GM21723 (cell line): ENCODE measurements at regions not wholly inside any gene's neighbourhood (a gene's known extent, or its start where the extent isn't known, plus 50 kb on each side); places are given as distances from the start of the nearest gene placed in this dataset.

Experiments used
- ATAC-seq: cut with Tn5 transposase; IDR thresholded peaks from one replicate; pipeline ENCODE4 v1.9.1; 2021; ENCODE audit warnings: mild to moderate bottlenecking, moderate library complexity; ENCODE audit not compliant: unreplicated experiment

DNA sequence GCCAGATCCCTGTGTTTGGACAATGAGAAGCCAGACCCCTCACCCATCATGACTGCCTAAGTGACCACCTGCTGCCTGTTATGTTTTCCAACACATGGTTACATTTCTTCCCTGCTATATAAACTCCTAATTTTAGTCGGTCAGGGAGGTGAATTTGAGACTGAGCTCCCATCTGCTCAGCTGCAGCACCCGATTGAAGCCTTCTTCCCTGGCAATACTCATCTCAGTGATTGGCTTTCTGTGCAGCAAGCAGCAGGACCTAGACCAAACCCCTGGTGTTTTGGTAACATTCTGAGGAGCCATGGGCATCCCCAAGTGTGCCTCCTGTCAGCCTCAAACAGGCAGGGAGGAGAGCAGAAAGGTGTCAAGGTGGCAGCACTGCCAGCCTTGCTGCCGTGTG lies 141.2 kb downstream of the CD8B2 start:
- no peak for ATAC-seq

DNA sequence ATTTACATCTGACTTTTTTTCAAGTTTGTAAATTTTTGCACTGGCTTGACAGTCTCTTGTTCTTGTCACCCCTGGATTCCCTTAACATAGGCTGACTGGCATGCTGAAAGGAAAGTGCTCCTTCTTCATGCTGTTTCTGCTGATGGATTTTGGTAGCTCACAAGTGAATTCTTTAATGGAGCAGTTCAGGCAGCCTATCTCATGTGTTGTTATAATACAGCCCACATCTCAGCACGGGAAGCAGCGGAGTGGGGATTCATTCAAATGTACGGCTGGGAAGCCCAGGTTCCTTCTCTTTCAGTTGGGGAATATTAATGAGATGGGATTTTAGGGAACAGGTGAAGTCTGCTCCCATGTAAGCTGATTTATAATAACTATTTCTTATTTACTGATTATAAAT lies 142.8 kb downstream of the CD8B2 start:
- no peak for ATAC-seq

DNA sequence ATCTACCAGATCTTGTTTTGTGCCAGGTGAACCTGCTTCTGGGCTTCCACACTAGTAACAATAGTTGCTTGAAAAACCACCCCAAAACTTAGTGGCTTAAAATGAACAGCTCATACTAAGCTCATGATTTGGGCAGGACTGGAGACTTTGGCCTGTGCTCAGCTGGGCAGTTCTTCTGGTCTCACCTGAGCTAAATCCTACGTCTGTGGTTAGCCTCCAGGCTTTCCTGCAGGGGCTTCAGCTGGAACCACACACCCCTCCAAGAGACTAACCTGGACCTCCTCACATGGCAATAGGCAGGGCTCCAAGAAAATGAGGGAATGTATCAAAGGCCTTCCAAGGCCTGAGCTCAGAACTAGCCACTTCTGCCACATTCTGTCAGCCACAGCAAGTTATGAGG lies 144.1 kb downstream of the CD8B2 start:
- no peak for ATAC-seq

DNA sequence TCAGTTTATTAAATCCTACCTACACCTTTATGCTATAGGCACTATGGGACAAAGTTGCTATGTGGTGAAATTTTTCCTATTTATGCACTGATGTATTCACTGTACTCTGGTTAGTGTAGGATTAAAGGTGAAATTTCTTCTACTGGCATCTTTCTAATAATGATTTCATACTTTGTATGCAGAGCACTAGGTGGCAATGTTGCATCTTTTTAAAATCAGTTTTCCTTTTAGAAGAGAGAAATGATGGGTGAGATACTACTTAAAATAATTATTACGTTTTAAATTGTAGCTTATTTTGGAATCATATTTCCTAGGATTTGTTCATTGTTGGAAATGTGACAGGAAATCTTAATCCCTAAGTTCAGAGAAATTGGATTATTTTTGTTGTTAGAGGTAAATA lies 150.9 kb downstream of the CD8B2 start:
- no peak for ATAC-seq

DNA sequence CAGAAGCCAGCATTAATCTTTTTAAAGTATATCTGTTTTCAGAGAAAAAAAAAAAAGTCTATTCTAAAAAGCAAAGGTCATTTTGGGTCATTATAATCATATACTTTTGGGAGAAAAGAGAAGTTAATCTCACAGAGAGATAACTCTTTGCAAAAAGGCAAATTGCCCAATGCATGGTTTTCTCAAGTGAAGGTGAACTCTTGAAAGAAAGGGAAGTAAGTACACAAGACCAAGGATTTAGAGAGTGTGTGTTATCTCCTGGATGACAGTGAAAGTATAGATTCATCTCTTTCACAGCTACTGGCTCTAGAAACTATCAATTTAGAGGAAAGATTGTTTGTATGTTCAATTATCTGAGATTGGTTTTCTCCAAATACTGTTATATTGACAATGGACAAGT lies 151.4 kb downstream of the CD8B2 start:
- no peak for ATAC-seq

DNA sequence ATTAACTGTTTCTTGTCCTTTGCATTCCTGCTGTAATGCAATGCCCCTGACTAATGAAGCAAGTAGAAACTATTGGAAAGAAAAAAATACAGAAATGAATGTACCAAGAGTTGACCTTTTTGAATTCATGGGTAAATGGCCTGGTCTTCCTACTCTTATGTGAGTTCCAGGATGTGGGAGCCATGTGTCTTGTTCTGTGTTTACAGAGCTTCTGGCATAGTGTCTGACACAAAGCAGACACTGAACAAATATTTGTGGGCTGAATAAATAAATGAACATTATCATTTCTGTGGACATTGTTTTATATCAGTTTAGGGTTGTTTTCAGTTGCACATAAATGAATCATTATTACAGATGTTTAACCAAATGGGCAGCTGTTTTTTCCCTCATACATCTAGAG lies 155.5 kb downstream of the CD8B2 start:
- no peak for ATAC-seq

DNA sequence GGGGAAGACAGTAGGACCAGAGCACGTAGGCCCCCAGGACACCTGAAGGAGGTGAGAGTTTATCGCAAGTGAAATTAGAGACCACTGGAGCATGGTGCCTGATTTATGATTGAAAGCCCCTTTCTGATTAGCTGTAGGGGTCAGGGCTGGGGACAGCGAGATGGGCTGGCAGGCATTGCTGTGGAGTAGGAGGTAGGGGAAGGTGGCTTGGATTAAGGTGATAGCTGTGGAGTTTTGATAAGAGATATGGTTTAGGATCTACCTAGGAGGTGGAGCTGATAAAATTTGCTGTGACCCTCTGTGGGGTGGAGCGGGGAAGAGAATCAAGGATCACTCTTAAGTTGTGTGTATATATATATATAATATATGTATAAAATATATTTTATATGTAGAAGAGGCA lies 157.5 kb downstream of the CD8B2 start:
- no peak for ATAC-seq

DNA sequence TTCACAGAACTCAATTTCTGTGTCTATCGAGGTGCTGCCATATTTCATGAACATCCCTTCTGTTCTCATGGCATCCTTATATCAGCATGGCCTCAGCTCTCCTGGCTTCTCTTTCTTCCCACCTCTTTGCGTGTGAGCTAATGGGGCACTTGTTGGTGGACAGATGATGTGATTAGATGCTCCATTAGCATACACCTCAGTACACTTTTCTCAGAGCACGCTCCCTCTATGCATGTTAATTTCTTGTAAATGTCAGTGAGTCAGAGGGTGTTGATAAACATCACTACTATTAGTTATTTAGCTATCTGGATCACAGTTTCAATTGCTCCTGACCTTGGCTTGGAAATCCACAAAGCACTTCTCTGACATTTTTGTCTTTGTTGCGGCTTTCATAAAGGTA lies 159.4 kb downstream of the CD8B2 start:
- no peak for ATAC-seq

DNA sequence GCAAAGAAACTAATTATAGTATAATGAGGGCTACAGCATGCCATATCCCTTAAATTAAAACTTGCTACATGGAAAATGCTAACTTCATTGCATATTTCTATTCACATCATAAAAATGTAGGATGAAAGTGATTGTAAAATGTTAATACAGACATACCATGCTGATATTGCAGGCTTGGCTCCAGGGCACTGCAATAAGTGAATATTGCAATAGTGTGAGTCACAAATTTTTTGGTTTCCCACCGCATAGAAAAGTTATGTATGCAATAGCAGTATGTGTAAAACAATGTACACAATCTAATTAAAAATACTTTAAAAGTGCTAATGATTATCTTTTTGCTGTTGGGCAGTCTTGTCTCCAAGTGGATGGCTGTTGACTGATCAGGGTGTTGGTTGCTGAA lies 162.1 kb downstream of the CD8B2 start:
- no peak for ATAC-seq

DNA sequence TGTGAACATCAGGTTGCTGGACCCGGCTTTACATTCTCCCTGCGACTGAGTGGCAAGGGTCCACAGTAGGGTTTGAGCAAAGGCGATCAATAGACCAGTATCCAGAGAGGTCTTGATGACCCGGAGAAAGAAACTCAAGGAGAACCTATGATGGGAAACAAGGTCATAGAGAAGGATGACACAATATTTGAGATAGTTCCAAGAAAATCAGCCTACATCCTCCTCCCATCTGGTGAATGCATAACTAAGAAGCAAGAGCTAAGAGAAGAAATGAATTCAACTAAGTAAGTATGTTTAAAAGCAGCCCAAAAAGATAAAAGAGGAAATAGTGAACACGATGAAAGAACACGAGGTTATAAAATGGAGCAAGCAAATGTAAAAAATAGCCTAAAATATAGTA lies 166.3 kb downstream of the CD8B2 start:
- ATAC-seq: no peak

DNA sequence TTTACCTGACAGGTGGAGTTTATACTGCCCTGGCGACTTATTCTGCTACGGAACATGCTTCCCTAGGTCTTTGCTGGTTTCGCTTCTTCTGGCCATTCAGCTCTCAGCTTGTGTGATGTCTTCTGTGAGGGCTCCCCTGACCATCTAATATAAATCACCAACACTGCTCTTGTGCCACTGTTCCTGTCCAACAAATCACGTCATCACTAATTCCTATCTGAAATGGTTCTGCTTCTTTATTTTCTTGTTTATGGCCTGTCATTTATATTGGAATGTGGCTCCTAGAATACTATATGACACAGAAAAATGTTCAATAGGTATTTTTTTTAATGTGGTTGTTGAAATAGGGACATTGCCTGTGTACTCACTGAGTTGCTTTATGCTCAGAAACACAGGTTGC lies 171.5 kb downstream of the CD8B2 start:
- ATAC-seq: no peak

DNA sequence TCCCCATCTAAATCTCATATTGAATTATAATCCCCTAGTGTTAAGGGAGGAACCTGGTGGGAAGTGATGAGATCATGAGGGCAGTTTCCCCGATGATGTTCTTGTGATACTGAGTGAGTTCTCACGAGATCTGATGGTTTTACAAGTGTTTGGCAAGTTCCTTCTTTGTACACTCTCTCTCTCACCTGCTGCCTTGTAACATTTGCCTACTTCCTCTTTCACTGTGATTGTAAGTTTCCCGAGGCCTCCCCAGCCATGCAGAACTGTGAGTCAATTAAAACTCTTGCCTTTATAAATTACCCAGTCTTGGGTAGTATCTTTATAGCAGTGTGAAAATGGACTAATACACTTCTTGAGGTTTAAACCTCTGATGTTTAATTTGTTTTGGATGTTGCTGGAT lies 177.5 kb downstream of the CD8B2 start:
- peak; percentile 89 for ATAC-seq

DNA sequence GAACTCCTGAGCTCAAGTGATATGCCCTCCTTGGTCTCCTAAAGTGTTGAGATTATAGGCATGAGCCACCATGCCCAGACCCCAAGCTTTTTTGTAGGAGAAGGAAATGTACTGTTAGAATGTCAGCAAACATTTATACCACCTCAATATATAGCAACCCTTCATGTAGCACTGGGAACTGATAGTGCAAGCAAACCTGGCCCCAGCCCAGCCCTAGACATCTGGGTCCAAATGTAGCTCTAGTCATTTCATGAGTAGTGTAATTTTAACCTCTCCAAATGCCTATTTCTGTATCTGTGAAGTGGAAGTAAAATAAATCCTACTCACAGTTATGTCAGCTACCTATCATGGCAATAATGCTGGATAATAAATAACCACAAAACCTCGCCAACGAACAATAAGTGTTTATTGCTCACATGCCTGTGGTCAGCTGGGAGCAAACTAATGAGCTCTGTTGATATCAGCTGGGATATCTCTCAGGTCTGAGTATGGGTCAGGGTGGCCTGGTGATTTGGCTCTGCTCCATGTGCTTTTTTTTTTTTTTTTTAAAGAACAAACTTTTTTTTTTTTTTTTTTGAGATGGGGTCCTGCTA lies 180.4 kb downstream of the CD8B2 start:
- no peak for ATAC-seq

DNA sequence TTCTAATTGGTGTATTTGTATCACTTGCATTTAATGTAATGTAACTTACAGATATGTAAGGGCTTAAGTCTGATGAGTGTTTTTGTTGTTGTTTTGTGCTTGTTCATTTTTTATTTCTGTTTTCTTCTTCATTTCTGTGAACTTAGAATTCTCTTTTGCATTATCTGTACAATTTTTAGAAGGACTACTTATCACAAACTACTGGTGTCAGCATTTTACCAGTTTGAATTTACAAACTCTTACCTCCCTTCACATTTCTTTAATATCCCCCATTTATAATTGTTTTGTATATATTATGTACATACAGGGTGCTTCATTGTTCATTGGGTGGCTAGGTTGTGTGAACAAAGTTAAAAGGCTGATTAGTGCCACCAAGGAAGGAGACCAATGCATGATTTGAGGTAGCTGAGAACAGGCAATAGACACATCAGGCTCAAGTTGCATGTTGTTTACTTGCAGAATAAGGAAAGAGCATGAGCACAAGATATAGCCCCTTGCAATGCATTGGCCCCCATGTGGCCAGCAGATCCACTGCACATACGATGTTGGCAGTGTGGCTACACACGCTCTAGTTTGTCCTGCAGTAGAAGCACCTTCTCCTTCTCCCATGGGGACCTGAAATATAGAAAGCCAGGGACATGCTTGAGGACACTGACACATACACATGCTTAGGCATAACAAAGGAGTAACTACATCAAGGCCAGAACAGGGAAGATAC lies 198.2 kb downstream of the CD8B2 start:
- ATAC-seq: no peak

DNA sequence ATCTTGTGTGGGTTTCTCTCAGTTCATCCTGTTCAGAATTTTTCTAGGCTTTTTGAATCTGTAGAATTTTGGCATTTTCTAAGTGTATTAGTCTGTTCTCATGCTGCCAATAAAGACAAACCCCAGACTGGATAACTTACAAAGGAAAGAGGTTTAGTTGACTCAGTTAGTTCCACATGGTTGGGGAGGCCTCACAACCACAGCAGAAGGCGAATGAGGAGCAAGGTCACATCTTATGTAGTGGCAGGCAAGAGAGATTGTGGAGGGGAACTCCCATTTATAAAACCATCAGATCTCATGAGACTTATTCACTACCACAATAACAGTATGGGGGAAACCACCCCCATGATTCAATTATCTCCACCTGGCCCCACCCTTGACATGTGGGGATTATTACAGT lies 199.2 kb downstream of the ST6GAL2 start:
- ATAC-seq: no peak

DNA sequence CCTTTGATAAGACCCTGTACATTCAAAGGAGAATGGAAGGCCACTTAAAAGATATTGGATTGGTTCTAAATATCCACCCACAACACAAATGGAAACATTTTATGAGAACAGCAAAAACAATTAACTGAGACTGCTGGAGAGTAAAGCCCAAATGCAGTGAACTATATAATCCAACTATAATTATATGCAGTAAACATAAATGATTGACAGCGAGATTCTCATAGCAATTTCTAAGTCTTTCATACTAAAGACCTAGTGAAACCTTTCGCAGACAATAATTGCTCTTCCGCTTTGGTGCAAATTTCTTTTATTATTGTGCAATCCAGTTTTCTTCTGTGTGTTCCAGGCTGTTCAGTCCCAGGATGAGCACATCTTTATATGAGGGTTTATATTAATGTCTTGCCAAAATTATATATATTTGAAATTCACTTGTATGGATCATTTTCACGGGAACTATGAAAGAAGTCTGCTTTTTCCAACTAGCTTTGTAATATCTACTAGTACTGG lies 190.9 kb downstream of the ST6GAL2 start:
- no peak for ATAC-seq

DNA sequence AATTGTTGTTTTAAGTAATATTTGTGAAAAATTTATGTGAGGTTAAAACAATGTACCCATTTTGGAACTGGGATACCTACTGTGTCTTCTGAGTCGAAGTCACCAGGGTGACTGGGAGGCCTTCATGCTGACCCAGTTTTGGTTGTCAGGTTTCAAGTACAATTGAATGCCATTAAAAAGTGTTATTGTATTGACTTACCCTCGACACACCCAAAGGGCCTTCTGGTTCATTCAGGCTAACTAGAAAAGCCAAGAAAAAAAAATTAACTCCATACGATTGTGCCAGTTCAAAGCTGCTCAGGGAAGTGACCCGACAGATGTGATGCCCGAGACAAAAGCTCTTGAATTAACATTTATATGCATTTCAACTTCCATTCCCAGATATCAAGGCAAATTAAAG lies 190.0 kb downstream of the ST6GAL2 start:
- no peak for ATAC-seq

DNA sequence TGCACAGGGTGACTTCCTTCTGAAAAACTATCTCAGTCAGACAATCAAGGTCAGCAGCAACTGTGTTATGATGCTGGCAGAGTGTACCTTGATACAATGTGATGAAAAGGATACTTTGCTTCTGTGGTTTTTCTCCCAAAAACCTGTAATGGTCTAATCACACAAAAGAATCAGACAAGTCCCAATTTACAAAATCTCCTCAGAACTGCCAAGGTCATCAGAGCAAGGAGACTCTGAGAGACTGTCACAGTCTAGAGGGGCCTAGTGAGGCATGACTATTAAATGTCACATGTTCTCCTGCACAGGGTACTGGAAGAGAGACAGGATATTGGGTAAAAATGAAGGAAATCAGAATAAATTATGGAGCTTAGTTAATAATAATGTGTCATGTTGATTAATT lies 185.4 kb downstream of the ST6GAL2 start:
- no peak for ATAC-seq

DNA sequence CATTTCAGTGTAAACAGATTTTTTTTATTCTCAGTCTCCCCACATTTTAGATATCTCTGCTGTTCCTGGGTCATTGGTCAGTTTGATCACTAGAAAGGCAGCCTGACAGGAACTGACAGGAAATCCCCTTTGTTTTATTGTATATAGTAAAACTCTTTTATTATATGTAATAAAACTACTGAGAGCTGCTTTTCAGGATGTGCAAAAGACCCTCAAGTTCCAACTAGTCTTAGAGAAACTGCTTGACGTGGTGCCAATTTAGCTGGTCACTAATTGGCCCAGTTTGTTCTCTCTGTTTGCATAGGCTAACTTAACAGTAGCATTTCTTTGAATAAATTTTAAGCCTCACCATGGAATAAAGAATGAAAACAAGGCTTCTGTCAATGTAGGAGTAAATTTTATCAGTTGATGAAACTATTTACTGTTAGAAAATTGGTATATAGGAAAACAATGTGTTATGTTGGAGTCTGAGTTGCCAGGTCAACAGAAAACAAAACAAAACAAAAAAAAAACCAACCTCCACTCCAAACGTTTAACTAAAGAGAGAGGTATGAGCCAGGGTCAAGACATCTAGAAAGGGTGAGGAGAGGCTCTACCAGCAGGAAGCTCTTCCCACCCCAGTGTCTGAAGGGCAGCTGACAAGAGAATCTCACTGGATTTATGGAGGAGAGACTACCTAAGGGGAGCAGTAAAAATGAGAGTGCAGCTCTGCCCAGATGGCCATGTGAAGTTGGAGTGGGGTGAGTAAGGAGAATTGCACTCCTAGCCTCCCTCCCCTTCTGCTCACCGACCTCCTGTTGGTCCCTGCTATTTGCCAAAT lies 184.6 kb downstream of the ST6GAL2 start:
- ATAC-seq: no peak

DNA sequence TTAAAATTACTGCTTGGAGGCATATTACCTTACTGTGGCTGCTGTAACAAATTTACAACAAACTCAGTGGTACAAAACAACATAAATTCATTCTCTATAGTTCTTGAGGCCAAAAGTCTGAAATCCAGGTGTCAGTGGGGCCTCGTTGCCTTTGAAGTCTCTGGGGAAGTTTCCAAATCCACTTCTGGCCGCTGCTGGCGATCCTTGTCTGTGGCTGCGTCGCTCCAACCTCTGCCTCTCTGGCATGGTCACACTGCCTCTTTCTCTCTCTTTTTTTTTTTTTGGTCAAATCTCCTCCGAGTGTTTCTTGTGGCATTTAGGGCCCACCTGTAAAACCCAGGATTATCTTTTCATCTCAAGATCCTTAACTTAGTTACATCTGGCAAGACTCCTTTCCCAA lies 182.8 kb downstream of the ST6GAL2 start:
- no peak for ATAC-seq

DNA sequence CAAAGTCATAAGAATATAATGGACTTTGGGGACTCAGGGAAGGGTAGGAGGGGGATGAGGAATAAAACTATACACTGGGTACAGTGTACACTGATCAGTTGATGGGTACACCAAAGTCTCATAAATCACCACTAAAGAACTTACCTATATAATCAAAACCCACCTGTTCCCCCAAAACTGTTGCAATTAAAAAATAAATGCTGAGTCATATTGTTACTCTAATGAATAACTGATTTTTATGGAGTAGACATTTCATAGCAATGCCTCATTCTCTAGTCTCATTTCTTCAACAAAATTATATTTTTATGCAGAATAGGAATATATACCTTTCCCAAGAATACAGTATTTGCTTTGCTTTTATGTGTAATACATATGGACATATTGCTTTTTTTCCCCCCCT lies 181.2 kb downstream of the ST6GAL2 start:
- ATAC-seq: no peak

DNA sequence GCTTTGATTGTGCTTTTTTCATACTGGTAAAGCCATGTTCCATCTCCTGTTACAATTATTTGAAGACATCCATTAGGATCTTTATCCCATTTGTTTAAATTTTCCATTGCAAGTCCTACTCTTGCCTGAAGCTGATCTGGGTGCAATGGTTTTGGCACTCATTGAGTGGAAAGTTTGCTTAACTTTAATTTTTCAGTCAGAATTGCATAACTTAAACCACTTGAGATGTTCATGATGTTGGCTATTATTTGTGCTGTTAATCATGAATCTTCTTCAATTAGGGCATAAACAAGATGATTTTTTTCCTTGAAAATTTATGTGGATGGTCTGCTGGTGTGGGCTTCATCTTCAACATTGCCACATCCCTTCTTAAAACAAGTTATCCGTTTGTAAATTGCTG lies 180.1 kb downstream of the ST6GAL2 start:
- ATAC-seq: no peak
